HG02623 (cell line): ENCODE measurements at regions not wholly inside any gene's neighbourhood (a gene's known extent, or its start where the extent isn't known, plus 50 kb on each side); places are given as distances from the start of the nearest gene placed in this dataset.
"Not testable (repeated sequence)": the region's sequence is repeated elsewhere in the genome, so short reads cannot be mapped to it uniquely, and the experiment has no call there.

Experiments
- ATAC-seq: cut with Tn5 transposase; IDR thresholded peaks from one replicate; pipeline ENCODE4 v1.9.1; 2021; ENCODE audit warnings: moderate library complexity; ENCODE audit not compliant: unreplicated experiment

GRCh38 chr4:186954509-186954908 is 230.9 kb upstream of the FAT1 start:
- ATAC-seq: no peak

- ATAC-seq: no peak
Measured at GRCh38 chr4:186954956-186955355, 231.3 kb upstream of the FAT1 start.

- ATAC-seq: no peak
Measured at GRCh38 chr4:186957952-186958555, 234.4 kb upstream of the FAT1 start.

GRCh38 chr4:186958726-186959350 is 235.2 kb upstream of the FAT1 start:
- ATAC-seq: no peak

GRCh38 chr4:186979961-186980745 is 256.5 kb upstream of the FAT1 start:
- no peak for ATAC-seq

- ATAC-seq: no peak
Measured at GRCh38 chr4:186981161-186981560, 257.5 kb upstream of the FAT1 start.

GRCh38 chr4:186982160-186982559 is 258.5 kb upstream of the FAT1 start:
- ATAC-seq: no peak

GRCh38 chr4:186984105-186984644 is 260.5 kb upstream of the FAT1 start:
- no peak for ATAC-seq

GRCh38 chr4:186999686-187000085 is 276.0 kb upstream of the FAT1 start:
- ATAC-seq: no peak

GRCh38 chr4:187000281-187000680 is 276.6 kb upstream of the FAT1 start:
- no peak for ATAC-seq

- not testable (repeated sequence) for ATAC-seq
Measured at GRCh38 chr4:187002133-187002532, 278.5 kb upstream of the FAT1 start.

- ATAC-seq: no peak
Measured at GRCh38 chr4:187004628-187005027, 281.0 kb upstream of the FAT1 start.

GRCh38 chr4:187006189-187006618 is 282.5 kb upstream of the FAT1 start:
- no peak for ATAC-seq

- no peak for ATAC-seq
Measured at GRCh38 chr4:187010052-187010451, 286.4 kb upstream of the FAT1 start.

- no peak for ATAC-seq
Measured at GRCh38 chr4:187016101-187016500, 292.4 kb upstream of the FAT1 start.

- ATAC-seq: no peak
Measured at GRCh38 chr4:187017147-187017546, 293.5 kb upstream of the FAT1 start.

- ATAC-seq: no peak
Measured at GRCh38 chr4:187019896-187020295, 296.2 kb upstream of the FAT1 start.

GRCh38 chr4:187020676-187021075 is 297.0 kb upstream of the FAT1 start:
- no peak for ATAC-seq

- ATAC-seq: no peak
Measured at GRCh38 chr4:187021436-187022205, 298.0 kb upstream of the FAT1 start.

GRCh38 chr4:187027272-187027671 is 303.6 kb upstream of the FAT1 start:
- no peak for ATAC-seq

GRCh38 chr4:187042251-187042650 is 318.6 kb upstream of the FAT1 start:
- ATAC-seq: no peak
